ENCODE measurements at regions not wholly inside any gene's neighbourhood (a gene's known extent, or its start where the extent isn't known, plus 50 kb on each side); places are given as distances from the start of the nearest gene placed in this dataset.

- TF ChIP-seq, protein P1, sequence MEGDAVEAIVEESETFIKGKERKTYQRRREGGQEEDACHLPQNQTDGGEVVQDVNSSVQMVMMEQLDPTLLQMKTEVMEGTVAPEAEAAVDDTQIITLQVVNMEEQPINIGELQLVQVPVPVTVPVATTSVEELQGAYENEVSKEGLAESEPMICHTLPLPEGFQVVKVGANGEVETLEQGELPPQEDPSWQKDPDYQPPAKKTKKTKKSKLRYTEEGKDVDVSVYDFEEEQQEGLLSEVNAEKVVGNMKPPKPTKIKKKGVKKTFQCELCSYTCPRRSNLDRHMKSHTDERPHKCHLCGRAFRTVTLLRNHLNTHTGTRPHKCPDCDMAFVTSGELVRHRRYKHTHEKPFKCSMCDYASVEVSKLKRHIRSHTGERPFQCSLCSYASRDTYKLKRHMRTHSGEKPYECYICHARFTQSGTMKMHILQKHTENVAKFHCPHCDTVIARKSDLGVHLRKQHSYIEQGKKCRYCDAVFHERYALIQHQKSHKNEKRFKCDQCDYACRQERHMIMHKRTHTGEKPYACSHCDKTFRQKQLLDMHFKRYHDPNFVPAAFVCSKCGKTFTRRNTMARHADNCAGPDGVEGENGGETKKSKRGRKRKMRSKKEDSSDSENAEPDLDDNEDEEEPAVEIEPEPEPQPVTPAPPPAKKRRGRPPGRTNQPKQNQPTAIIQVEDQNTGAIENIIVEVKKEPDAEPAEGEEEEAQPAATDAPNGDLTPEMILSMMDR (optimal IDR thresholded peaks at IDR 0.05 in 1 of 3, IDR thresholded peaks at IDR 0.05 in 1 of 3, conservative IDR thresholded peaks at IDR 0.05 in 1 of 3; ENCODE audit: extremely low read depth in 1 of 3, insufficient read depth in 2 of 3, low read length in 3 of 3), result no peak
- no peak for TF ChIP-seq EZH2 (IDR thresholded peaks at IDR 0.05; ENCODE audit: low read length)
Observed at GRCh38 chr16:7161891-7162290, 170.8 kb upstream of the RBFOX1 start.

Measured in keratinocyte (primary cell).